ENCODE measurements at regions not wholly inside any gene's neighbourhood (a gene's known extent, or its start where the extent isn't known, plus 50 kb on each side); places are given as distances from the start of the nearest gene placed in this dataset.
"Not testable (repeated sequence)": the region's sequence is repeated elsewhere in the genome, so short reads cannot be mapped to it uniquely, and the experiment has no call there.

DNA sequence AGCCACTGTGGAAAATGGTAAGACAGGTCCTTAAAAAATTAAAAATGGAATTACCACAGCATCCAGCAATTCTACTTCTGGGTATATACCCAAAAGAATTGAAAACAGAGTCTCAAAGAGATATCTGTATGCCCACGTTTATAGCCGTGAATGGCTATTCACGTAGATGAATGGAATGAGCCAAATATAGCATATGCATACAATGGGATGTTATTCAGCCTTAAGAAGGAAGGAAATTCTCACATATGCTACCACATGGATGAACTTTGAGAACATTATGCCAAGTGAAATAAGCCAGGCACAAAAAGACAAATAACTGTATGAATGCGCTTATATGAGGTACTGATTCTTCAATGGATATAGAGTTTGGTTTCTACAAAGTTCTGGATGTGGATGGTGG is 134.5 kb upstream of the KCNE2 start:
- no peaks in the 10 kb centered on the region for H3K27me3 Mint-ChIP-seq (ENCODE audit: low read depth)
- no peak overlapping the region for H3K4me3 Mint-ChIP-seq
- TF ChIP-seq, protein P1, sequence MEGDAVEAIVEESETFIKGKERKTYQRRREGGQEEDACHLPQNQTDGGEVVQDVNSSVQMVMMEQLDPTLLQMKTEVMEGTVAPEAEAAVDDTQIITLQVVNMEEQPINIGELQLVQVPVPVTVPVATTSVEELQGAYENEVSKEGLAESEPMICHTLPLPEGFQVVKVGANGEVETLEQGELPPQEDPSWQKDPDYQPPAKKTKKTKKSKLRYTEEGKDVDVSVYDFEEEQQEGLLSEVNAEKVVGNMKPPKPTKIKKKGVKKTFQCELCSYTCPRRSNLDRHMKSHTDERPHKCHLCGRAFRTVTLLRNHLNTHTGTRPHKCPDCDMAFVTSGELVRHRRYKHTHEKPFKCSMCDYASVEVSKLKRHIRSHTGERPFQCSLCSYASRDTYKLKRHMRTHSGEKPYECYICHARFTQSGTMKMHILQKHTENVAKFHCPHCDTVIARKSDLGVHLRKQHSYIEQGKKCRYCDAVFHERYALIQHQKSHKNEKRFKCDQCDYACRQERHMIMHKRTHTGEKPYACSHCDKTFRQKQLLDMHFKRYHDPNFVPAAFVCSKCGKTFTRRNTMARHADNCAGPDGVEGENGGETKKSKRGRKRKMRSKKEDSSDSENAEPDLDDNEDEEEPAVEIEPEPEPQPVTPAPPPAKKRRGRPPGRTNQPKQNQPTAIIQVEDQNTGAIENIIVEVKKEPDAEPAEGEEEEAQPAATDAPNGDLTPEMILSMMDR (conservative IDR thresholded peaks at IDR 0.05) = no peak
- H3K36me3 Mint-ChIP-seq (ENCODE audit: low read depth) = no peaks in the 10 kb centered on the region
- no peak overlapping the region for H3K27ac Mint-ChIP-seq (ENCODE audit: unreplicated experiment)
- no peaks in the 10 kb centered on the region for H3K4me1 Mint-ChIP-seq
- no peak for DNase-seq (ENCODE audit: low read depth, low spot score)
- H3K9me3 Mint-ChIP-seq = no peaks in the 10 kb centered on the region

DNA sequence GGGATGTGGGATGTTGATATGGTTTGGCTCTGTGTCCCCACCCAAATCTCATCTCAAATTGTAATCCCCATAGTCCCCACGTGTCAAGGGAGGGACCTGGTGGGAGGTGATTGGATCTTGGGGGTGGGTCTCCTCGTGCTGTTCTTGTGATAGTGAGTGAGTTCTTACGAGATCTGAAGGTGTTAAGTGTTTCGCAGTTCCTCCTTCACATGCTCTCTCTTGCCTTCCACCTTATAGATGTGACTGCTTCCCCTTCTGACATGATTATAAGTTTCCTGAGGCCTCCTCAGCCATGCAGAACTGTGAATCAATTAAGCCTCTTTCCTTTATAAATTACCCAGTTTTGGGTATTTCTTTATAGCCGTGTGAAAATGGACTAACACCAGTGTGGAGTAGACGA is 130.1 kb upstream of the KCNE2 start:
- not testable (repeated sequence) for H3K4me1 Mint-ChIP-seq; H3K27me3 Mint-ChIP-seq (ENCODE audit: low read depth); H3K27ac Mint-ChIP-seq (ENCODE audit: unreplicated experiment); H3K36me3 Mint-ChIP-seq (ENCODE audit: low read depth); H3K4me3 Mint-ChIP-seq; DNase-seq (ENCODE audit: low read depth, low spot score)
- peaks cover 11% of the 10 kb centered on the region for H3K9me3 Mint-ChIP-seq

- TF ChIP-seq, protein P1 (conservative IDR thresholded peaks at IDR 0.05) = no peak
- Mint-ChIP-seq H3K27ac (ENCODE audit: unreplicated experiment) (no peak overlapping the region), H3K4me1 (peaks cover 7% of the 10 kb centered on the region), H3K36me3 (ENCODE audit: low read depth) (peaks cover 5% of the 10 kb centered on the region), H3K27me3 (ENCODE audit: low read depth) (no peaks in the 10 kb centered on the region), H3K9me3 (peaks cover 11% of the 10 kb centered on the region), H3K4me3 (no peak overlapping the region)
- DNase-seq (ENCODE audit: low read depth, low spot score) = no peak
Observed at GRCh38 chr21:34235514-34235913, 128.3 kb upstream of the KCNE2 start.

DNA sequence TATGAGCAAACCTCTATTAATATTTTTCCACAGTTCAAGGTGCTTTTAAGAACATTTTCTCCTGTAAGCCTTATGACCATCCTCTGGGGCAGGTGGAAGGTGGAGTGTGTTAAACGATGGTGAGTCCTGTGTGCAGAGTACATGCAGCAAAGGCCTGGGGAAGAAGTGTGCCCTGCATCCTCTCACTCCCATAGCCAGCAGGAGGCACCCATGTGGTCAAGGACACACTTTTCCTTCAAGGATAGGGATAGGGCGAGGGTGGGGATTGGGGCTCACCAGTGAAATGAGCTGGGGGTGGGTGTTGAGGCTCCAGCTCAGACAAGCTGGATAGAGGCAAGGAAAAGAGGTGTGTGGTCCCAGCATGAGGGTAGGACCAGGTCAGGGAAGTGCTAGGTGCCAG is 120.8 kb upstream of the KCNE2 start:
- Mint-ChIP-seq H3K27me3 (ENCODE audit: low read depth) (no peaks in the 10 kb centered on the region), H3K36me3 (ENCODE audit: low read depth) (no peaks in the 10 kb centered on the region), H3K4me1 (no peaks in the 10 kb centered on the region), H3K4me3 (no peak overlapping the region), H3K27ac (ENCODE audit: unreplicated experiment) (no peak overlapping the region), H3K9me3 (no peaks in the 10 kb centered on the region)
- TF ChIP-seq, protein P1 (conservative IDR thresholded peaks at IDR 0.05) = no peak
- no peak for DNase-seq (ENCODE audit: low read depth, low spot score)

- H3K36me3 Mint-ChIP-seq (ENCODE audit: low read depth) = no peaks in the 10 kb centered on the region
- no peaks in the 10 kb centered on the region for H3K4me1 Mint-ChIP-seq
- TF ChIP-seq, protein P1 (conservative IDR thresholded peaks at IDR 0.05) = peak; percentile 50
- no peak overlapping the region for H3K27ac Mint-ChIP-seq (ENCODE audit: unreplicated experiment)
- H3K27me3 Mint-ChIP-seq (ENCODE audit: low read depth) = no peaks in the 10 kb centered on the region
- peaks cover 3% of the 10 kb centered on the region for H3K9me3 Mint-ChIP-seq
- DNase-seq (ENCODE audit: low read depth, low spot score) = no peak
- H3K4me3 Mint-ChIP-seq = no peak overlapping the region
Observed at GRCh38 chr21:34243562-34243961, 120.2 kb upstream of the KCNE2 start.

- peaks cover 42% of the 10 kb centered on the region for H3K9me3 Mint-ChIP-seq
- no peak for DNase-seq (ENCODE audit: low read depth, low spot score)
- no peaks in the 10 kb centered on the region for H3K27me3 Mint-ChIP-seq (ENCODE audit: low read depth)
Observed at GRCh38 chr21:34252751-34253150, 111.1 kb upstream of the KCNE2 start.

More at GRCh38 chr21:34252751-34253150, 111.1 kb upstream of the KCNE2 start:
- Mint-ChIP-seq H3K4me3 (no peak overlapping the region), H3K36me3 (ENCODE audit: low read depth) (peaks cover 22% of the 10 kb centered on the region), H3K27ac (ENCODE audit: unreplicated experiment) (no peak overlapping the region), H3K4me1 (no peaks in the 10 kb centered on the region)
- TF ChIP-seq, protein P1 (conservative IDR thresholded peaks at IDR 0.05) = no peak

All from neural crest cell (in vitro differentiated cells).